HepG2 (cell line): ENCODE measurements at regions not wholly inside any gene's neighbourhood (a gene's known extent, or its start where the extent isn't known, plus 50 kb on each side); places are given as distances from the start of the nearest gene placed in this dataset.

ENCODE experiments used
- ATAC-seq: fragments of 200-7000 bp; cut with Tn5 transposase; 3 replicates; pipeline ENCODE4 v1.9.1; 2020; ENCODE audit warnings: mild to moderate bottlenecking, moderate library complexity
- BruUV-seq: library from RNA; stranded (reverse); fragments of 400-500 nt; replicated peaks from 2 replicates; lab custom pipeline; 2021; lab: Mats Ljungman, UMichigan
- CTCF ChIA-PET: fragments of 300-600 bp; formaldehyde crosslinking; extraction: SDS; loops from one replicate; lab custom pipeline; 2021; ENCODE audit warnings: low total read pairs, inconsistent platforms, low intra/inter-chr PET ratio; lab: Yijun Ruan, JAX
- POLR2A ChIA-PET: fragments of 350-600 bp; sonication (Branson Sonifier 250); formaldehyde crosslinking; loops from one replicate; lab custom pipeline; 2020; ENCODE audit warnings: antibody characterized with exemption, inconsistent platforms; lab: Yijun Ruan, JAX
- DNase-seq: peaks from one replicate; pipeline ENCODE4 v3.0.0-alpha.2; 2015; ENCODE audit warnings: low spot score
- FAIRE-seq: peaks from 3 replicates; lab custom pipeline; 2011; peaks lifted over from hg19 to GRCh38; lab: Jason Lieb, UNC
- H2AFZ ChIP-seq: one replicate; pipeline ENCODE4 v1.6.1; 2011; ENCODE audit warnings: low read length, inconsistent platforms
- H3K27ac ChIP-seq: fragments of 300-600 bp; 3 replicates; pipeline ENCODE4 v1.8.0; 2011; ENCODE audit warnings: mixed run types, mild to moderate bottlenecking, mixed read lengths, low read length, inconsistent platforms; ENCODE audit not compliant: insufficient read depth; ENCODE audit errors: extremely low read length
- H3K27me3 ChIP-seq, 2 experiments: fragments of 200-600 bp in 1 of 2; 2 replicates in 1 of 2; 3 replicates in 1 of 2; pipeline versions ENCODE4 v1.6.0 to v1.8.0; 2011; ENCODE audit warnings: low read length in 2 of 2, mild to moderate bottlenecking in 2 of 2, moderate library complexity in 2 of 2, inconsistent platforms in 1 of 2; ENCODE audit not compliant: insufficient read depth in 2 of 2, control insufficient read depth in 1 of 2
- H3K36me3 ChIP-seq, 2 experiments: fragments of 200-600 bp in 1 of 2; replicated peaks in 1 of 2; 2 replicates in 1 of 2; 3 replicates in 1 of 2; pipeline versions ENCODE4 v1.5.1 to v1.8.0; 2011; ENCODE audit warnings: low read length in 2 of 2, inconsistent platforms in 1 of 2; ENCODE audit not compliant: insufficient read depth in 2 of 2, control insufficient read depth in 1 of 2
- H3K4me1 ChIP-seq: 2 replicates; pipeline ENCODE4 v1.5.1; 2012; ENCODE audit warnings: low read length, inconsistent platforms; ENCODE audit not compliant: insufficient read depth
- H3K4me2 ChIP-seq: 2 replicates; pipeline ENCODE4 v1.6.0; 2011; ENCODE audit warnings: low read depth, low read length, inconsistent platforms
- H3K4me3 ChIP-seq, 3 experiments: fragments of 200-600 bp in 1 of 3; sonication (generic), shearing (Covaris generic) in 1 of 3; replicated peaks in 1 of 3; 2 replicates each; pipeline ENCODE4 v1.5.1; 2011 to 2016; ENCODE audit warnings: low read length in 3 of 3, inconsistent platforms in 2 of 3, low read depth in 2 of 3, mild to moderate bottlenecking in 2 of 3, control low read depth in 1 of 3, mixed read lengths in 1 of 3; ENCODE audit not compliant: insufficient read depth in 1 of 3
- H3K79me2 ChIP-seq: one replicate; pipeline ENCODE4 v1.6.1; 2011; ENCODE audit warnings: low read length, inconsistent platforms; ENCODE audit not compliant: insufficient read depth
- H3K9ac ChIP-seq: 2 replicates; pipeline ENCODE4 v1.6.0; 2011; ENCODE audit warnings: mild to moderate bottlenecking, low read depth, low read length, inconsistent platforms; ENCODE audit not compliant: insufficient read depth
- H3K9me3 ChIP-seq: 2 replicates; pipeline ENCODE4 v1.5.1; 2012; ENCODE audit warnings: mild to moderate bottlenecking, low read length
- H4K20me1 ChIP-seq: 2 replicates; pipeline ENCODE4 v1.6.0; 2011; ENCODE audit warnings: inconsistent platforms, mild to moderate bottlenecking, low read length, moderate library complexity; ENCODE audit not compliant: insufficient read depth
- DPF2 ChIP-seq: sonication (generic); formaldehyde crosslinking; IDR thresholded peaks from 2 replicates; pipeline ENCODE4 v1.4.0; 2020; ENCODE audit warnings: mild to moderate bottlenecking, low read depth, missing genetic modification reagents, borderline replicate concordance
- GPBP1L1 ChIP-seq: sonication (generic); formaldehyde crosslinking; IDR thresholded peaks from 2 replicates; pipeline ENCODE4 v1.5.0; 2020; ENCODE audit warnings: mild to moderate bottlenecking, missing genetic modification reagents
- PRMT3 ChIP-seq: sonication (generic); formaldehyde crosslinking; IDR thresholded peaks from 2 replicates; pipeline ENCODE4 v1.8.1; 2022; ENCODE audit warnings: low read depth, mild to moderate bottlenecking, moderate library complexity, missing genetic modification reagents, borderline replicate concordance
- SP140L ChIP-seq: sonication (generic); formaldehyde crosslinking; IDR thresholded peaks from 2 replicates; pipeline ENCODE4 v1.4.0; 2020; ENCODE audit warnings: missing genetic modification reagents, borderline replicate concordance
- STAT5B ChIP-seq: sonication (generic); formaldehyde crosslinking; IDR thresholded peaks from 2 replicates; pipeline ENCODE4 v1.4.0; 2020; ENCODE audit warnings: missing genetic modification reagents
- TRIM24 ChIP-seq: sonication (generic); formaldehyde crosslinking; IDR thresholded peaks from 2 replicates; pipeline ENCODE4 v1.8.0; 2022; ENCODE audit warnings: mild to moderate bottlenecking, missing genetic modification reagents
- ZMAT5 ChIP-seq: sonication (generic); formaldehyde crosslinking; IDR thresholded peaks from 2 replicates; pipeline ENCODE4 v1.5.0; 2020; ENCODE audit warnings: mild to moderate bottlenecking, low read depth, missing genetic modification reagents, borderline replicate concordance
- ZNF124 ChIP-seq: sonication (generic); formaldehyde crosslinking; IDR thresholded peaks from 2 replicates; pipeline ENCODE4 v1.4.0; 2020; ENCODE audit warnings: missing genetic modification reagents
- ZNF230 ChIP-seq: sonication (generic); formaldehyde crosslinking; IDR thresholded peaks from 2 replicates; pipeline ENCODE4 v1.4.0; 2020; ENCODE audit warnings: mild to moderate bottlenecking, missing genetic modification reagents
- ZNF329 ChIP-seq: sonication (generic); formaldehyde crosslinking; IDR thresholded peaks from 2 replicates; pipeline ENCODE4 v1.9.0; 2021; ENCODE audit warnings: low read depth, mild to moderate bottlenecking, missing genetic modification reagents
- WGBS: methylation state at CpG from one replicate; pipeline ENCODE4 v1.1.6; 2017; ENCODE audit warnings: low lambda C conversion rate; 5-methylcytosine and 5-hydroxymethylcytosine counted together
- in situ Hi-C: cut with HindIII; loops from 2 replicates; pipeline ENCODE4 v1.10.0; 2017; ENCODE audit warnings: low pct_unique_long_range_greater_than_20kb; ENCODE audit not compliant: extremely low pct_ligation_motif_present
- intact Hi-C: fragments of 100-400 bp; cut with micrococcal nuclease; formaldehyde crosslinking; loops from one replicate; pipeline ENCODE4 v1.10.0; 2022; ENCODE audit not compliant: unreplicated experiment
- TF ChIP-seq, protein P1 (sequence below): sonication (generic); formaldehyde crosslinking; IDR thresholded peaks from 2 replicates; pipeline ENCODE4 v1.4.0; 2020; ENCODE audit warnings: missing genetic modification reagents, borderline replicate concordance
- TF ChIP-seq, protein P2 (sequence below): sonication (generic); formaldehyde crosslinking; IDR thresholded peaks from 2 replicates; pipeline ENCODE4 v1.5.0; 2020; ENCODE audit warnings: mild to moderate bottlenecking, missing genetic modification reagents, moderate library complexity
- TF ChIP-seq, protein P3 (sequence below): sonication (generic); formaldehyde crosslinking; IDR thresholded peaks from 2 replicates; pipeline ENCODE4 v1.5.0; 2020; ENCODE audit warnings: mild to moderate bottlenecking, missing genetic modification reagents

- TF ChIP-seq GPBP1L1 (CRISPR knock-in tag) (no peak), ZMAT5 (CRISPR knock-in tag) (no peak)
These were observed 417.0 kb upstream of the NRXN1 start (continued) for GRCh38 chr2:51448911-51449310.

GRCh38 chr2:51441786-51442185 is 409.9 kb upstream of the NRXN1 start:
- no peaks in the 10 kb centered on the region for H3K27me3 ChIP-seq
- no peak for DNase-seq
- no peak for FAIRE-seq
- H3K9ac ChIP-seq = no peak overlapping the region
- no peaks in the 10 kb centered on the region for H3K36me3 ChIP-seq
- H3K9me3 ChIP-seq = peaks cover 58% of the 10 kb centered on the region
- 3% methylated on average over 8 of the region's 8 CpGs for WGBS
- H2AFZ ChIP-seq = no peak overlapping the region
- no peak for ATAC-seq
- no peaks in the 10 kb centered on the region for H3K79me2 ChIP-seq
- no peaks in the 10 kb centered on the region for H4K20me1 ChIP-seq
- no peaks in the 10 kb centered on the region for H3K4me1 ChIP-seq
- in situ Hi-C loops (no loop called here), intact Hi-C loops (no loop called here)
- H3K4me3 ChIP-seq = no peak overlapping the region
- H3K4me2 ChIP-seq = no peak overlapping the region
- no TSS peak for BruUV-seq
- H3K27ac ChIP-seq = no peak overlapping the region
- ChIA-PET CTCF (no interaction called here), POLR2A (no interaction called here)
- TF ChIP-seq DPF2 (CRISPR knock-in tag) = no peak
- TF ChIP-seq, protein P1, sequence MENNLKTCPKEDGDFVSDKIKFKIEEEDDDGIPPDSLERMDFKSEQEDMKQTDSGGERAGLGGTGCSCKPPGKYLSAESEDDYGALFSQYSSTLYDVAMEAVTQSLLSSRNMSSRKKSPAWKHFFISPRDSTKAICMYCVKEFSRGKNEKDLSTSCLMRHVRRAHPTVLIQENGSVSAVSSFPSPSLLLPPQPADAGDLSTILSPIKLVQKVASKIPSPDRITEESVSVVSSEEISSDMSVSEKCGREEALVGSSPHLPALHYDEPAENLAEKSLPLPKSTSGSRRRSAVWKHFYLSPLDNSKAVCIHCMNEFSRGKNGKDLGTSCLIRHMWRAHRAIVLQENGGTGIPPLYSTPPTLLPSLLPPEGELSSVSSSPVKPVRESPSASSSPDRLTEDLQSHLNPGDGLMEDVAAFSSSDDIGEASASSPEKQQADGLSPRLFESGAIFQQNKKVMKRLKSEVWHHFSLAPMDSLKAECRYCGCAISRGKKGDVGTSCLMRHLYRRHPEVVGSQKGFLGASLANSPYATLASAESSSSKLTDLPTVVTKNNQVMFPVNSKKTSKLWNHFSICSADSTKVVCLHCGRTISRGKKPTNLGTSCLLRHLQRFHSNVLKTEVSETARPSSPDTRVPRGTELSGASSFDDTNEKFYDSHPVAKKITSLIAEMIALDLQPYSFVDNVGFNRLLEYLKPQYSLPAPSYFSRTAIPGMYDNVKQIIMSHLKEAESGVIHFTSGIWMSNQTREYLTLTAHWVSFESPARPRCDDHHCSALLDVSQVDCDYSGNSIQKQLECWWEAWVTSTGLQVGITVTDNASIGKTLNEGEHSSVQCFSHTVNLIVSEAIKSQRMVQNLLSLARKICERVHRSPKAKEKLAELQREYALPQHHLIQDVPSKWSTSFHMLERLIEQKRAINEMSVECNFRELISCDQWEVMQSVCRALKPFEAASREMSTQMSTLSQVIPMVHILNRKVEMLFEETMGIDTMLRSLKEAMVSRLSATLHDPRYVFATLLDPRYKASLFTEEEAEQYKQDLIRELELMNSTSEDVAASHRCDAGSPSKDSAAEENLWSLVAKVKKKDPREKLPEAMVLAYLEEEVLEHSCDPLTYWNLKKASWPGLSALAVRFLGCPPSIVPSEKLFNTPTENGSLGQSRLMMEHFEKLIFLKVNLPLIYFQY (CRISPR knock-in tag) = no peak
- no peak for TF ChIP-seq ZNF329 (CRISPR knock-in tag)
- TF ChIP-seq ZNF230 = no peak
- no peak for TF ChIP-seq ZNF124 (CRISPR knock-in tag)
- TF ChIP-seq STAT5B (CRISPR knock-in tag) = no peak
- TF ChIP-seq PRMT3 = no peak
- TF ChIP-seq, protein P2, sequence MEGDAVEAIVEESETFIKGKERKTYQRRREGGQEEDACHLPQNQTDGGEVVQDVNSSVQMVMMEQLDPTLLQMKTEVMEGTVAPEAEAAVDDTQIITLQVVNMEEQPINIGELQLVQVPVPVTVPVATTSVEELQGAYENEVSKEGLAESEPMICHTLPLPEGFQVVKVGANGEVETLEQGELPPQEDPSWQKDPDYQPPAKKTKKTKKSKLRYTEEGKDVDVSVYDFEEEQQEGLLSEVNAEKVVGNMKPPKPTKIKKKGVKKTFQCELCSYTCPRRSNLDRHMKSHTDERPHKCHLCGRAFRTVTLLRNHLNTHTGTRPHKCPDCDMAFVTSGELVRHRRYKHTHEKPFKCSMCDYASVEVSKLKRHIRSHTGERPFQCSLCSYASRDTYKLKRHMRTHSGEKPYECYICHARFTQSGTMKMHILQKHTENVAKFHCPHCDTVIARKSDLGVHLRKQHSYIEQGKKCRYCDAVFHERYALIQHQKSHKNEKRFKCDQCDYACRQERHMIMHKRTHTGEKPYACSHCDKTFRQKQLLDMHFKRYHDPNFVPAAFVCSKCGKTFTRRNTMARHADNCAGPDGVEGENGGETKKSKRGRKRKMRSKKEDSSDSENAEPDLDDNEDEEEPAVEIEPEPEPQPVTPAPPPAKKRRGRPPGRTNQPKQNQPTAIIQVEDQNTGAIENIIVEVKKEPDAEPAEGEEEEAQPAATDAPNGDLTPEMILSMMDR (CRISPR knock-in tag) = no peak
- TF ChIP-seq, protein P3, sequence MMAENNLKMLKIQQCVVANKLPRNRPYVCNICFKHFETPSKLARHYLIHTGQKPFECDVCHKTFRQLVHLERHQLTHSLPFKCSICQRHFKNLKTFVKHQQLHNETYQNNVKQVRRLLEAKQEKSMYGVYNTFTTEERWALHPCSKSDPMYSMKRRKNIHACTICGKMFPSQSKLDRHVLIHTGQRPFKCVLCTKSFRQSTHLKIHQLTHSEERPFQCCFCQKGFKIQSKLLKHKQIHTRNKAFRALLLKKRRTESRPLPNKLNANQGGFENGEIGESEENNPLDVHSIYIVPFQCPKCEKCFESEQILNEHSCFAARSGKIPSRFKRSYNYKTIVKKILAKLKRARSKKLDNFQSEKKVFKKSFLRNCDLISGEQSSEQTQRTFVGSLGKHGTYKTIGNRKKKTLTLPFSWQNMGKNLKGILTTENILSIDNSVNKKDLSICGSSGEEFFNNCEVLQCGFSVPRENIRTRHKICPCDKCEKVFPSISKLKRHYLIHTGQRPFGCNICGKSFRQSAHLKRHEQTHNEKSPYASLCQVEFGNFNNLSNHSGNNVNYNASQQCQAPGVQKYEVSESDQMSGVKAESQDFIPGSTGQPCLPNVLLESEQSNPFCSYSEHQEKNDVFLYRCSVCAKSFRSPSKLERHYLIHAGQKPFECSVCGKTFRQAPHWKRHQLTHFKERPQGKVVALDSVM (CRISPR knock-in tag) = no peak
- no peak for TF ChIP-seq TRIM24
- no peak for TF ChIP-seq SP140L (CRISPR knock-in tag)
